Lower lobe of right lung (tissue), 2 donors: ENCODE measurements at regions not wholly inside any gene's neighbourhood (a gene's known extent, or its start where the extent isn't known, plus 50 kb on each side); places are given as distances from the start of the nearest gene placed in this dataset.

Experiments
- ATAC-seq, 2 donors: fragments of 200-7000 bp; cut with Tn5 transposase; one replicate each; pipeline ENCODE4 v1.9.1; 2020 to 2022; ENCODE audit warnings: mild to moderate bottlenecking in 2 of 2, moderate library complexity in 2 of 2
- DNase-seq: peaks from one replicate; pipeline ENCODE4 v3.0.0-alpha.2; 2020
- H3K27ac ChIP-seq: fragments of 200-600 bp; one replicate; pipeline ENCODE4 v1.8.0; 2022
- H3K27me3 ChIP-seq: fragments of 200-600 bp; one replicate; pipeline ENCODE4 v1.8.0; 2022; ENCODE audit warnings: low read depth
- H3K36me3 ChIP-seq: fragments of 200-600 bp; one replicate; pipeline ENCODE4 v1.8.0; 2022; ENCODE audit warnings: mild to moderate bottlenecking
- H3K4me1 ChIP-seq: fragments of 200-600 bp; one replicate; pipeline ENCODE4 v1.8.0; 2022
- H3K4me3 ChIP-seq: fragments of 200-600 bp; one replicate; pipeline ENCODE4 v1.8.0; 2022; ENCODE audit warnings: mild to moderate bottlenecking
- H3K9me3 ChIP-seq: fragments of 200-600 bp; one replicate; pipeline ENCODE4 v1.8.0; 2022
- CTCF ChIP-seq: fragments of 200-600 bp; IDR thresholded peaks from one replicate; pipeline ENCODE4 v1.8.0; 2022; ENCODE audit warnings: antibody characterized with exemption, mild to moderate bottlenecking
- intact Hi-C: fragments of 100-400 bp; cut with DNase I; formaldehyde crosslinking; loops from one replicate; pipeline ENCODE4 v1.11.0; 2022
- donor health status: DM: no; HTN: yes; CAD: no; lungs with severe emphysema.

- H3K4me1 ChIP-seq = no peaks in the 10 kb centered on the region
- intact Hi-C loops = no loop called here
- H3K9me3 ChIP-seq = no peaks in the 10 kb centered on the region
- no peak for TF ChIP-seq CTCF
- DNase-seq (no peak), ATAC-seq (no peak)
- H3K27ac ChIP-seq = no peak overlapping the region
- no peaks in the 10 kb centered on the region for H3K36me3 ChIP-seq
- H3K27me3 ChIP-seq = peaks cover 4% of the 10 kb centered on the region
- no peak overlapping the region for H3K4me3 ChIP-seq
Observed at GRCh38 chr16:51055434-51055833, 95.6 kb downstream of the SALL1 start.

- no peak overlapping the region for H3K4me3 ChIP-seq
- H3K27ac ChIP-seq = no peak overlapping the region
- ATAC-seq (no peak), DNase-seq (no peak)
- H3K36me3 ChIP-seq = no peaks in the 10 kb centered on the region
- H3K27me3 ChIP-seq = peaks cover 4% of the 10 kb centered on the region
- no peaks in the 10 kb centered on the region for H3K4me1 ChIP-seq
- intact Hi-C loops = no loop called here
- TF ChIP-seq CTCF = no peak
- no peaks in the 10 kb centered on the region for H3K9me3 ChIP-seq
Observed at GRCh38 chr16:51053775-51054174, 97.3 kb downstream of the SALL1 start.

- TF ChIP-seq CTCF = no peak
- peaks cover 2% of the 10 kb centered on the region for H3K27me3 ChIP-seq
- no peaks in the 10 kb centered on the region for H3K4me1 ChIP-seq
- DNase-seq (no peak), ATAC-seq (no peak)
- no peak overlapping the region for H3K4me3 ChIP-seq
- intact Hi-C loops = no loop called here
- no peak overlapping the region for H3K27ac ChIP-seq
- no peaks in the 10 kb centered on the region for H3K9me3 ChIP-seq
- no peaks in the 10 kb centered on the region for H3K36me3 ChIP-seq
Observed at GRCh38 chr16:51051671-51052070, 99.4 kb downstream of the SALL1 start.

- intact Hi-C loops = no loop called here
- no peaks in the 10 kb centered on the region for H3K27me3 ChIP-seq
- no peaks in the 10 kb centered on the region for H3K36me3 ChIP-seq
- DNase-seq (no peak), ATAC-seq (no peak)
- no peak overlapping the region for H3K4me3 ChIP-seq
- H3K4me1 ChIP-seq = no peaks in the 10 kb centered on the region
- no peak for TF ChIP-seq CTCF
- no peak overlapping the region for H3K27ac ChIP-seq
- H3K9me3 ChIP-seq = no peaks in the 10 kb centered on the region
Observed at GRCh38 chr16:51050377-51050706, 100.7 kb downstream of the SALL1 start.

GRCh38 chr16:51049678-51050376 is 101.2 kb downstream of the SALL1 start:
- no peak for DNase-seq
- H3K9me3 ChIP-seq = no peaks in the 10 kb centered on the region
- no peak overlapping the region for H3K27ac ChIP-seq
- no peaks in the 10 kb centered on the region for H3K4me1 ChIP-seq
- intact Hi-C loops = no loop called here
- no peak overlapping the region for H3K4me3 ChIP-seq
- no peaks in the 10 kb centered on the region for H3K36me3 ChIP-seq
- no peak for ATAC-seq
- TF ChIP-seq CTCF = no peak
- H3K27me3 ChIP-seq = no peaks in the 10 kb centered on the region

GRCh38 chr16:51049276-51049675 is 101.8 kb downstream of the SALL1 start:
- Histone ChIP-seq H3K4me1 (no peaks in the 10 kb centered on the region), H3K36me3 (no peaks in the 10 kb centered on the region), H3K9me3 (no peaks in the 10 kb centered on the region), H3K27ac (no peak overlapping the region), H3K4me3 (no peak overlapping the region), H3K27me3 (no peaks in the 10 kb centered on the region)
- DNase-seq (no peak), ATAC-seq (no peak)
- intact Hi-C loops = no loop called here
- TF ChIP-seq CTCF = no peak
